Chondrocyte (in vitro differentiated cells): ENCODE measurements at regions not wholly inside any gene's neighbourhood (a gene's known extent, or its start where the extent isn't known, plus 50 kb on each side); places are given as distances from the start of the nearest gene placed in this dataset.

Experiments
- DNase-seq: peaks from one replicate; pipeline ENCODE4 v3.0.0; 2021; ENCODE audit warnings: mixed read lengths, low spot score
- H3K27ac Mint-ChIP-seq: one replicate; pipeline ENCODE4 v1.8.0; 2021; ENCODE audit warnings: mild to moderate bottlenecking, moderate library complexity, mixed read lengths; ENCODE audit not compliant: unreplicated experiment
- H3K27me3 Mint-ChIP-seq: 2 replicates; pipeline ENCODE4 v1.8.0; 2021; ENCODE audit warnings: low read depth, mixed read lengths
- H3K36me3 Mint-ChIP-seq: 2 replicates; pipeline ENCODE4 v1.8.0; 2021; ENCODE audit warnings: low read depth, mixed read lengths
- H3K4me1 Mint-ChIP-seq: 2 replicates; pipeline ENCODE4 v1.8.0; 2021; ENCODE audit warnings: low read depth, mild to moderate bottlenecking, mixed read lengths
- H3K4me3 Mint-ChIP-seq: one replicate; pipeline ENCODE4 v1.8.0; 2021; ENCODE audit warnings: mild to moderate bottlenecking, moderate library complexity, mixed read lengths; ENCODE audit not compliant: unreplicated experiment
- H3K9me3 Mint-ChIP-seq: 2 replicates; pipeline ENCODE4 v1.8.0; 2021; ENCODE audit warnings: low read depth, mixed read lengths
- TF ChIP-seq, protein P1 (sequence below): fragments of 200-600 bp; sonication (generic); IDR thresholded peaks from 2 replicates; pipeline ENCODE4 v1.5.0; 2021; ENCODE audit warnings: antibody characterized with exemption, mild to moderate bottlenecking, moderate library complexity

DNA sequence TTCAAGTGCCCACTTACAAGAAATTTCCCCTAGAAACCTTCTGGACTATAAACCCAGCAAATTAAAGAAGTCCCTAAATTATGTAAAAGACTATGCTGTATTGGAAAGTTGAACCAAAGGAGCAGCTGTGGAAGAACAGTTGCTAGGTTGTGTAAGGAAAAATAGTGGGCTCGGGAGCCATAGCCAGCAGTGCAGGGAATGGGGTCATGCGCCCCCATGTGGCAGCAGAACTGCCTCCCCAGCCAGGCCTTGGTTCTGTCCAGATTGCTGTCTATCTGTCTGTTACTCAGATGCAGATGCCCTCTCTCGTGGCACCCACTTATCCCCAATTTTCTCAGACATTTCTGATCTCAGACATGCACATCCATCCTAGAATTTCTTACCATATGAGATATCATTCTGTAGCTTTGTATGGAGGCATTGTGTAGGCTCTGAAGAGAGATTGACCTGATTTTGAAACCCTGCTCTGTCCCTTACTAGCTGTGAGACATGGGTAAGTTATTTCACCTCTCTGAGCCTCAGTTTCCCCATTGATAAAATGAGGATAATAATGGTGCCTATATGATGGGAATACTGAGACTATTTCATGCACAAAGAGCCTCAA lies 258.3 kb downstream of the SS18 start:
- Mint-ChIP-seq H3K4me1 (peaks cover 31% of the 10 kb centered on the region), H3K9me3 (no peaks in the 10 kb centered on the region), H3K4me3 (no peak overlapping the region), H3K27me3 (no peaks in the 10 kb centered on the region), H3K27ac (no peak overlapping the region), H3K36me3 (no peaks in the 10 kb centered on the region)
- DNase-seq: no peak
- TF ChIP-seq, protein P1, sequence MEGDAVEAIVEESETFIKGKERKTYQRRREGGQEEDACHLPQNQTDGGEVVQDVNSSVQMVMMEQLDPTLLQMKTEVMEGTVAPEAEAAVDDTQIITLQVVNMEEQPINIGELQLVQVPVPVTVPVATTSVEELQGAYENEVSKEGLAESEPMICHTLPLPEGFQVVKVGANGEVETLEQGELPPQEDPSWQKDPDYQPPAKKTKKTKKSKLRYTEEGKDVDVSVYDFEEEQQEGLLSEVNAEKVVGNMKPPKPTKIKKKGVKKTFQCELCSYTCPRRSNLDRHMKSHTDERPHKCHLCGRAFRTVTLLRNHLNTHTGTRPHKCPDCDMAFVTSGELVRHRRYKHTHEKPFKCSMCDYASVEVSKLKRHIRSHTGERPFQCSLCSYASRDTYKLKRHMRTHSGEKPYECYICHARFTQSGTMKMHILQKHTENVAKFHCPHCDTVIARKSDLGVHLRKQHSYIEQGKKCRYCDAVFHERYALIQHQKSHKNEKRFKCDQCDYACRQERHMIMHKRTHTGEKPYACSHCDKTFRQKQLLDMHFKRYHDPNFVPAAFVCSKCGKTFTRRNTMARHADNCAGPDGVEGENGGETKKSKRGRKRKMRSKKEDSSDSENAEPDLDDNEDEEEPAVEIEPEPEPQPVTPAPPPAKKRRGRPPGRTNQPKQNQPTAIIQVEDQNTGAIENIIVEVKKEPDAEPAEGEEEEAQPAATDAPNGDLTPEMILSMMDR: peak; percentile 92

DNA sequence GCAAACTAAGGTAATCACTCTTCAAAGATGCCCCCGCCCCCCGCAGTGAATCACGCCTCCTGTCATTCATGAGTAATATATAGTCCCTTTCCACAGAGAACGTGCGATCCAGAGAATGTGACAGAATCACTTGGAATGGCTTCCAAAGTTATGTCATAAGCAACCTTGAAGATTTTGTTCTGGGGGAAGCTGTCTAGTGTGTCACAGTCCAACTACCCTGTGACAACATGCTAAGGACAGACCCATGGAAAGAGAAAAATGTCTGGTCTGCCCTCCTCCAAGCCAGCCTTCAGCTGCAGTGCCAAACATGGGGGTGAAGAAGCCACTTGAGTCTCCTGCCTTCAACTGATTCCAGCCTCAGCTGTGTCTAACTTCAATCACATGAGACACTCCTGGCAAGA lies 259.1 kb downstream of the SS18 start:
- peaks cover 40% of the 10 kb centered on the region for H3K4me1 Mint-ChIP-seq
- H3K27me3 Mint-ChIP-seq: no peaks in the 10 kb centered on the region
- H3K4me3 Mint-ChIP-seq: no peak overlapping the region
- H3K36me3 Mint-ChIP-seq: no peaks in the 10 kb centered on the region
- peak overlapping the region; percentile 3 for H3K27ac Mint-ChIP-seq
- TF ChIP-seq, protein P1: no peak
- no peak for DNase-seq
- H3K9me3 Mint-ChIP-seq: no peaks in the 10 kb centered on the region

DNA sequence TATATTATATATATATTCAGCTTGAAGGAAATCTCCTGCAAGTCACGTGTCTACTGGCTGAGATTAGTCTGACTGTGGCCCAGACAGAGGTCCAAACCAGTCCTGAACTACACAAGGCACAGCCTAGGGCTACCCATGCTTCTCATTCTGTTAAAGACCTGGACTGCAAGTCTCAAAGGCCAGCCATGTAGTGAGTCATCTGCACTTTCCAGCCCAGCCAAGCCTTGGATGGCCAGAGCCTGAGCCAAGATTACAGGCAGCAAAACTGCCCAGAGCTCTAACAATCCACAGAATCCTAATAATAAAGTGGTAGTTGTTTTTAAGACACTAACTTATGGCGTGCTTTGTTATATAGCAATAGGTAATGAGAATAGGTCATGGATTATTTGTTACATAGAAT lies 259.6 kb downstream of the SS18 start:
- H3K27ac Mint-ChIP-seq: peak overlapping the region; percentile 3
- DNase-seq: no peak
- H3K27me3 Mint-ChIP-seq: no peaks in the 10 kb centered on the region
- H3K9me3 Mint-ChIP-seq: no peaks in the 10 kb centered on the region
- TF ChIP-seq, protein P1: no peak
- no peak overlapping the region for H3K4me3 Mint-ChIP-seq
- peaks cover 42% of the 10 kb centered on the region for H3K4me1 Mint-ChIP-seq
- H3K36me3 Mint-ChIP-seq: no peaks in the 10 kb centered on the region

DNA sequence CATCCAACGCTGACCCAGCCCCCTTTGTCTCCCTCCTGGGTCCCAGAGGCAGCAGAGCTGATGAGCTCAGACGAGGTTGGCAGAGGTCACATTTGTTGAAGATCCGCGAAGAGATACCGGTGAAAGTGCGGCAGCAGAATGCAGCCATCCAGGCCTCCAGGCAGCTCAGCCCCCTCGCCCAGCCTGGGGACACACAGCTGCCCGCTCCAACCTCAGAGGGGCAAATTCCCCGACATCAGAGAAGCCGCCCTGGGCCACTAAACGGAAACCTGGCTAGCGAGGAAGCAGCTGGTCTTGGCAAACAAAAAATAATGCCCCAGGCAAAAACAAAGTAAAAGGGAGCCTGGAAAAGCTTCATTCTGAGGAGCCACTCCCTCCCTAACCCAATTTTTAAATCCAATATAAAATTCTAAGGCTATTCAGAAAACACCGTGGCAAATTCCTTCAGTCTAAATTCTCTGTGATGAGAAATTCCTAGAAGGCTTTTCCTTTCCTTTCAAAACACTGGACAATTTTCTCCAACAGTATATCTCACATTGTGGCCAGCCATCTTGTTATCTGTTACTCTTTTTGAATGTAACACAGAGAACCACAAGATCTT lies 262.4 kb downstream of the SS18 start:
- Mint-ChIP-seq H3K4me3 (peak overlapping the region; percentile 53), H3K9me3 (peaks cover 4% of the 10 kb centered on the region), H3K36me3 (no peaks in the 10 kb centered on the region), H3K27me3 (no peaks in the 10 kb centered on the region), H3K4me1 (peaks cover 46% of the 10 kb centered on the region), H3K27ac (peak overlapping the region; percentile 85)
- TF ChIP-seq, protein P1: no peak
- no peak for DNase-seq

DNA sequence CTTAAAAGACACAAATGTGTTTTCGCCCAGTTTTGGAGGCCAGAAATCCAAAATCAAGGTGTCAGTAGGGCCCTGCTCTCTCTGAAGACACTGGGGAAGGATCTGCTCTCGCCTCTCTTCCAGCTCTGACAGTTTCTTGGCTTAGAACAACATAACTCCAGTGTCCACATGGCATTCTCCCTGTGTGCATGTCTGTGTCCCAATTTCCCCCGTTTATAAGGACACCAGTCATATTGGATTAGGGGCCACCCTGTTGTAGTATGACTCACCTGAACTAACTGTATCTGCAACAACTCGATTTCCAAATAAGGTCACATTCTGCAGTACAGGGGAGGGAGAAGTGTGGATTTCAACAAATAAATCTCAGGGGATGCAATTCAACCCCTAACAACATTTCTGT lies 263.2 kb downstream of the SS18 start:
- Mint-ChIP-seq H3K4me3 (no peak overlapping the region), H3K27me3 (no peaks in the 10 kb centered on the region)
- no peak for DNase-seq

More for the DNA sequence above, 263.2 kb downstream of the SS18 start:
- Mint-ChIP-seq H3K36me3 (no peaks in the 10 kb centered on the region), H3K4me1 (peaks cover 46% of the 10 kb centered on the region), H3K27ac (no peak overlapping the region), H3K9me3 (peaks cover 4% of the 10 kb centered on the region)
- TF ChIP-seq, protein P1: no peak
